ENCODE measurements at regions not wholly inside any gene's neighbourhood (a gene's known extent, or its start where the extent isn't known, plus 50 kb on each side); places are given as distances from the start of the nearest gene placed in this dataset.

DNA sequence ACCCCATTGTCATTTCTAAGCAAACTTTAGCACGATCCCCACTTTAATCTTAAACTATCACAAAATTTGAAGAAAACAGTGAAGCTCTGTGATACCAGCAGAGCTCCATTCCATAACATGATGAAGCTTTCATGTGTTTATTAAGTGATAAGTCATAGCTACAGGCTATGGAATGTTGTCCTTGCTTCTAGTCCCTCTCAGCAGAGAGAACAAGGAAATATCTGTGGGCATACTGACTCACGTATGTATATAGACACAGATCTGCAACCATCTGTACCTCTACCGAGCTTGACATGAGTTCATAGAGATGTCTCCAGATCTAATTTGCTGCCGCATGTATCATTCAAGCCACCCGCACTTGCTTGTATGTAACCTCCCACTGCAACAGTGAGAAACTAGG, 588.9 kb downstream of the ETS1 start:
- no peak for DNase-seq (ENCODE audit: low spot score)
- Histone ChIP-seq H3K27ac (no peak overlapping the region), H3K4me3 (no peak overlapping the region), H3K9me3 (no peaks in the 10 kb centered on the region), H3K4me1 (no peaks in the 10 kb centered on the region), H3K36me3 (no peaks in the 10 kb centered on the region), H3K27me3 (no peaks in the 10 kb centered on the region)
- TF ChIP-seq, protein P1, sequence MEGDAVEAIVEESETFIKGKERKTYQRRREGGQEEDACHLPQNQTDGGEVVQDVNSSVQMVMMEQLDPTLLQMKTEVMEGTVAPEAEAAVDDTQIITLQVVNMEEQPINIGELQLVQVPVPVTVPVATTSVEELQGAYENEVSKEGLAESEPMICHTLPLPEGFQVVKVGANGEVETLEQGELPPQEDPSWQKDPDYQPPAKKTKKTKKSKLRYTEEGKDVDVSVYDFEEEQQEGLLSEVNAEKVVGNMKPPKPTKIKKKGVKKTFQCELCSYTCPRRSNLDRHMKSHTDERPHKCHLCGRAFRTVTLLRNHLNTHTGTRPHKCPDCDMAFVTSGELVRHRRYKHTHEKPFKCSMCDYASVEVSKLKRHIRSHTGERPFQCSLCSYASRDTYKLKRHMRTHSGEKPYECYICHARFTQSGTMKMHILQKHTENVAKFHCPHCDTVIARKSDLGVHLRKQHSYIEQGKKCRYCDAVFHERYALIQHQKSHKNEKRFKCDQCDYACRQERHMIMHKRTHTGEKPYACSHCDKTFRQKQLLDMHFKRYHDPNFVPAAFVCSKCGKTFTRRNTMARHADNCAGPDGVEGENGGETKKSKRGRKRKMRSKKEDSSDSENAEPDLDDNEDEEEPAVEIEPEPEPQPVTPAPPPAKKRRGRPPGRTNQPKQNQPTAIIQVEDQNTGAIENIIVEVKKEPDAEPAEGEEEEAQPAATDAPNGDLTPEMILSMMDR (IDR thresholded peaks at IDR 0.05) = no peak

DNA sequence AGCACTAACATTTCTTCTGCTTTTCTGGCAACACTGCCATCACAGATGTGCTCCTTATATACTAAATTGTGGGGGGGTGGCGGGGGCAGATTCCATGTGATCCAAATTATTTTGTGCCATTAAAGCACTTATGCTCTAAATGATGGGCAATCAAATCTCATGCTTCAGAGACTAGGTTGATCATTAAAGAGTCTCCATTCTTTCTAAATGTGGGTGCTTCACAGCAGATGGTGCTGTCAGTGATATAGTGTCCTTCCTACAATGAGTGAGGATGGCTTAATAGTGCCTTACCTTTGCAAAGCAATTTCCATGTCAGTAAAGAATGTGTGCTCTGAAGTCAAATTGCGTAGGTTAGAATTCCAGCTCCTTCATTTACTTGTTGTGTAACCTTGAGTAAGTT, 589.8 kb downstream of the ETS1 start:
- TF ChIP-seq, protein P1 (IDR thresholded peaks at IDR 0.05) = no peak
- Histone ChIP-seq H3K36me3 (no peaks in the 10 kb centered on the region), H3K9me3 (no peaks in the 10 kb centered on the region), H3K4me3 (no peak overlapping the region), H3K27ac (no peak overlapping the region), H3K27me3 (no peaks in the 10 kb centered on the region), H3K4me1 (no peaks in the 10 kb centered on the region)
- no peak for DNase-seq (ENCODE audit: low spot score)

DNA sequence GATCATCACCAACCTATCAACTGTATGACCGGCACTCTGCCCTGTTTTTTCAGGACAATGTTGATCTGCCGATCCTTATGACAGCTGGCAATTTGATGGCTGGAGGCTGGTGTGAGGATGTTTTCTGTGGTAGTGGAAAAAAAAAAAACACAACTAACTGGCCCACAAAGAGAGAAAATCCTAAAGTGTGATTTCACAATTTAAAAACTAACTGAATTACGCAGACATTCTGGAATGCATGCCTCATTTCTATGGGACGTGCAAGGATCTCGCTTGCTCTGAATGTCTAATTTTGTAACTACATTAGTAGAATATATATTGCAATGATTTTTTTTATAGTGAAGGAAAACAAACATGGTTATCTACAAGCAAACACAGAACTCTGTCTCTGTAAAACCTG, 590.5 kb downstream of the ETS1 start:
- no peak overlapping the region for H3K27ac ChIP-seq
- TF ChIP-seq, protein P1 (IDR thresholded peaks at IDR 0.05) = no peak
- no peaks in the 10 kb centered on the region for H3K36me3 ChIP-seq
- DNase-seq (ENCODE audit: low spot score) = no peak
- no peak overlapping the region for H3K4me3 ChIP-seq
- no peaks in the 10 kb centered on the region for H3K9me3 ChIP-seq
- no peaks in the 10 kb centered on the region for H3K27me3 ChIP-seq
- no peaks in the 10 kb centered on the region for H3K4me1 ChIP-seq

DNA sequence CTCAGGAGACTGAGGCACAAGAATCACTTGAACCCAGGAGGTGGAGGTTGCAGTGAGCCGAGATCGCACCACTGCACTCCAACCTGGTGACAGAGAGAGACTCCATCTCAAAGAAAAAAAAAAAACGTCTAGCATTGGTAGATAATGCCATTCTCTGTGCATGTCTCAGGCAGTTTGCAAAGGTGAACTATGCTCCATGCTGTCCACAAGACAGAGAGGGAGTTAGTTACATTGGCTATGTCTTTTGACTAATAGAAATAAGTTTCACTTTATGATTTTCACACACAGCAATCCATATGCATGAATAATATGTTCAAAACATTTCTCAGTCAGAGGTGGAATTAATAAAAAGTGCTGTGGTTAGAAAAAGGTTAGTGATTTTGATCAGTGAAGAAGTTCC, 591.4 kb downstream of the ETS1 start:
- no peak overlapping the region for H3K4me3 ChIP-seq
- no peaks in the 10 kb centered on the region for H3K4me1 ChIP-seq
- TF ChIP-seq, protein P1 (IDR thresholded peaks at IDR 0.05) = no peak
- H3K27me3 ChIP-seq = no peaks in the 10 kb centered on the region
- no peak overlapping the region for H3K27ac ChIP-seq
- no peaks in the 10 kb centered on the region for H3K36me3 ChIP-seq
- no peaks in the 10 kb centered on the region for H3K9me3 ChIP-seq
- DNase-seq (ENCODE audit: low spot score) = no peak

DNA sequence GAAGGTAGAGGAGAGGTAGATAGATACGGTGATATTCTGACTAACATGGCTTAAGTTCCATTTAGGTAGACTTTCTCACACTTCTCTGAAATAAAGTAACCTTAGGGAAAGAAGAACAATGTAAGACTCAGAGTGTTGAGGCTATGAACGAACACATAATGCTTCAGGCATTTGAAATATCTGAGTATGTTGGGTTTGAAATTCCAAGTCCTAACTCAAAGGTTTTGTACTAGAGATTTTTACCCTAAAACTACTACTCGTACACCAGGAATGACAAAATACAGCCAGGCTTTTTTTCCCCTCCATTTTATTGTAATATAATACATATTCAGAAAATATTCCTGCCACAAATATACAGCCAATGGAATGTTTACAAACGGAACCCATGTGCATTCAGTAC, 592.6 kb downstream of the ETS1 start:
- Histone ChIP-seq H3K4me3 (no peak overlapping the region), H3K27me3 (no peaks in the 10 kb centered on the region), H3K36me3 (no peaks in the 10 kb centered on the region), H3K4me1 (no peaks in the 10 kb centered on the region), H3K9me3 (no peaks in the 10 kb centered on the region), H3K27ac (no peak overlapping the region)
- TF ChIP-seq, protein P1 (IDR thresholded peaks at IDR 0.05) = no peak
- DNase-seq (ENCODE audit: low spot score) = no peak

DNA sequence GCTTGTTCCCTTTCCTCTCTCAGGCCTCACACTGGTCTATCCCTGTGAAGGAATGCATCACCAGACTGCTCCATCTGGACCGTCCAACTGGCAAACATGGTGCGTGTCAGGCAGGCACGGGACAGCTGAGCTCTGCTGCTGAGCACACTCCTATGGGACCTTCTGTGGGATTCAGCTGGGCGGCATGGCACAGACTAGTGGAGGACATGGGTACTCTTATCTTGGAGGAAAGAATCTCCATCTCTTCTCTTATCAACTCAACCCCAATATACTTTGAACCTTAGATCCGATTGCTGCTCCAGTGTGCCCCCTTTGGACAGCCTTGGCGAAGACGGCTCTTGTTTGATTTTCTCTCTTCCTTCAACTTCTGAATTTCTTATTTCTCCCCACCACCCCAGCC, 593.6 kb downstream of the ETS1 start:
- no peaks in the 10 kb centered on the region for H3K36me3 ChIP-seq
- no peak overlapping the region for H3K27ac ChIP-seq
- H3K27me3 ChIP-seq = no peaks in the 10 kb centered on the region
- no peak overlapping the region for H3K4me3 ChIP-seq
- no peaks in the 10 kb centered on the region for H3K9me3 ChIP-seq
- no peaks in the 10 kb centered on the region for H3K4me1 ChIP-seq
- TF ChIP-seq, protein P1 (IDR thresholded peaks at IDR 0.05) = no peak
- no peak for DNase-seq (ENCODE audit: low spot score)

All from right atrium auricular region (tissue), 2 donors.